ENCODE measurements at regions not wholly inside any gene's neighbourhood (a gene's known extent, or its start where the extent isn't known, plus 50 kb on each side); places are given as distances from the start of the nearest gene placed in this dataset.

DNA sequence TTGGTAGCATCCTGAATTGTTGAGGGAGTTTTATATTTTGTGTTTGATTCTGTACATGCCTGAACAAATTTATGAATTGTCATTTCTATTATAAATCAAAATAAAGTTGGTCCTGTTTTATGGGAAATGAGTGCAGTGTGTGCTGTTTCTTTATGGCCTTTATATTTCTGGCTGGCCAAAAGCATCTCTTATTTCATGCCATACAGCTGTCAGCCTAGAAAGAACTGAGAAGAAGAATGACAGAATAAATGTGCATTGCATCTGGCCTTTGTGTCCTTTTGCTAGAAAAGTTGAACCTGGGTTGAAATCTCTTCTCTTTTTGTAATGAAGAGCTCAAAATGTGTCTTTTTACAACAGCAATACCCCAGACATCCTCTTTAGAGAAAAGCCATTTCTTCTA is 474.7 kb upstream of the LRATD1 start:
- no peak for DNase-seq (ENCODE audit: low read depth in 2 of 2)

DNA sequence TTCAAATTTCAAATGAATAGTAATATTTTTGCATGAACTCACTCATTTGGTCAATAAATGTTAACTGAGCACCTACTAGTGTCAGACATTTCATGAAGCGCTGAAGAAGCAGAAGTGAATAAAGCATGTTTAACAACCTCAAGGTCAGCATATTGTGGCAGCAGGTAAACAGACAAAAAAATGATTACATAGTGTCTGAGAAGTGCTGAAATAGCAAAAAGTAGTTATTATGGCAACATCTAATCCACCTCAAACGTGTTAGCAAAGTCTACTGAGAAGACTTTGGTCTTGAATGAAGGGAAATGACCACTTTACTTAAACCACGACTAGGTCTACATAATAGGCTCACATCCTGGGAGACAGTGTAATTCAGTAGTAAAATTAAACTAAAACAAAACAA is 452.2 kb upstream of the LRATD1 start:
- DNase-seq (ENCODE audit: low read depth in 2 of 2) = no peak

DNA sequence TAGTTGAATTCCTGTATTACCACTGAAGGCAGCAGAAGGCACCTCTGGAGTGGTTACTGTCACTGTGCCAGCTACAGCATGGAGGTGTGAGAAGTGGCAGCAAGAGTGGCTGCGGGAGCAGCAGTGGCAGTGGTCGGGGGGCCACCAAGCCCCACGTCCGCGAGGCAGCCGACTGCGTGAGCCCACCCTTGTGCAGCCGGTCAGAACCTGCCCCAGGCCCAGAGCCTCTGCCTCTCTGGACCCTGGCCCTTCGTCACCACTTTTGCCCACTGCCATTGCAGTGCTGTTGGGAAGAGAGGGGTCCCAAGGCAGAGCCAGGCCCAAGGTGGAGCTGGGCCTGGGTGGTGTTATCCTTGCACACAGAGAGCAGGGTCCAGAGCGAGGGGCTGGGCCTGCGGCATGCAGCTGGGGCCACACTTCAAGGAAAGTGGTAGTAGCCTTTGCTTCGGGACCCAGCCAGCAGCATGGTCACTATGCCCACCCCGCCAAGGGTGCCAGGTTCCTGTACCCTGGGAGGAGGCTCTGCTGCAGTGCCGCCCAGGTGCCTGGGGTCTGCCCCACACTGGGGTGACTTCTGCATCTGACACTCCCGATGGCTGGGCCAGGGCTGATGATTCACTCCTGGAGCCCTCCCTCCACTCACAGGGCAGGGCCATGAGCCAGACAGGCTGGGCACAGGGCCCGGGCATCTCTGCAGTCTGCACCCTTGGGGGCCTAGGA is 450.1 kb upstream of the LRATD1 start:
- no peak for DNase-seq (ENCODE audit: low read depth in 2 of 2)

DNA sequence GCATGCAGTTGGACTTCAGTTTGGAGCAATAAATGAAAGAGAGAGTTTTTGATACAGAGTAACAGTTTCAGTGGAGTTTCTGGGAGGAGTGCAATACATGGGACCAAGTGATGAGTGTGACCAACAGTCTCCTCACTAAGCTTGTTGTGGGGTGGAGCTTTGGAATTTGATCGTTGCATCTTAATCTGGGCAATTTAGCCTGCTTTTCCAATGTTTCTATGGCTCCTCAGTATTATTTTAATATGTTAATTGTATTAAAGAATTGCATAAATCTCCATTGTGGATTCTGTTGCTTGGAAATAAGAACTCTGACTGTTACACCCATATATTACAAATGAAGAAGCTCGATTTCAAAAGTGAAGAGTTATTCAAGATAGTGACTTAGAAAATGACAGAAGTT is 446.6 kb upstream of the LRATD1 start:
- no peak for DNase-seq (ENCODE audit: low read depth in 2 of 2)

DNA sequence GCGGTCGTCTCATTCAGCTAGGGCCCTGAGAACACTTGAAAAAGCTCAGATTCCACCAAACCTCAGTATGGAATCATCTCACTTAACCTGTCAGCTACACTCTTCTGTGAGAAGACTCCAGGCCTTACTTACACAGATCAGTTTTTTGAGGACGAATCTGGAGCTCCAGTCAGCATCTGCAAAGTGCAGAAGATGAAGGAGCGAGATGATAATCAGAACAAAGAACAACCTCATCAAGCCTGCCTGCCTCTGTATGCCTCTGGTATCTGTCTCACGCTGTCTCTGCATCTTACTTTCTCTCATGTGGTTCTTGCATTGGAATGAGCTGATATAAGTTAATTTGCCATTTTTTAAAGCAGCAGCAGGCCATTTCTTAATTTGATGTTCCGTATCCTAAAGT is 444.1 kb upstream of the LRATD1 start:
- no peak for DNase-seq (ENCODE audit: low read depth in 2 of 2)

DNA sequence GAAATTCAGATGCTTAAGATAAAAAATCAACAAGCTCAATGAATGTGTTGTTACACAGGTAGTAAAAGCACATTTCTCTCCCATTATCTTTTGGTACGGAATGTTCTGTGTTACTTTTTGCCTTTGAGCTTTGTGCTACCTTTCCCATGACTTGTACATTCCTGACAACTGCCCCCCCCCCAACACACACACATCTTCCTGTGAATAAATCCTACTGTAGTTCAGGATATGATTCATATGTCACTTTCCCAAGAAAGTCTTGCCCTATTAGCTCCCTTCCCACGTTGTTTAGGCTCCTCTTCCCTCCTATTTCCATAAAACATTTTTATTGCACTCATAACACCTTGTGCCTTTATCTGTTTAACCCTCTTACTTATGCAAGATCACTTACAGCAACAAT is 442.6 kb upstream of the LRATD1 start:
- DNase-seq (ENCODE audit: low read depth in 2 of 2) = no peak

DNA sequence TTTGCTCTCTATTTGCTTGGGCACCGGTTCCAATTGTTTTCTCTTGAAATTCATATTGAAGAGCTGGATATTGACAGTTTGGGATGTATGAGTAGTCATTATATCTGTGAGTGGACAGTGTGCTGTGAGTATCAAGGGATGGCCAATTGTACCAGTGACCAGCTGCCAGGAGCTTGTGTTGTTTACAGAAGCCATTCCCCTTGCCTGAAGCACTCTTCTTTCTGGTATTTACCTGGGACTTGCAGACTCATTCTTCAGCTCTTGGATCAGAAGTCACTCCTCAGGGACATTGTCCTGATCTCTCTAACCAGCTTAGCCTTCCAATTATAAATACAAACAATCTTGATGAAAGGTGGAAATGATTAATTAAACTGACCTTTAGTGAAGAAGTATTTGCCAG is 438.3 kb upstream of the LRATD1 start:
- no peak for DNase-seq (ENCODE audit: low read depth in 2 of 2)

DNA sequence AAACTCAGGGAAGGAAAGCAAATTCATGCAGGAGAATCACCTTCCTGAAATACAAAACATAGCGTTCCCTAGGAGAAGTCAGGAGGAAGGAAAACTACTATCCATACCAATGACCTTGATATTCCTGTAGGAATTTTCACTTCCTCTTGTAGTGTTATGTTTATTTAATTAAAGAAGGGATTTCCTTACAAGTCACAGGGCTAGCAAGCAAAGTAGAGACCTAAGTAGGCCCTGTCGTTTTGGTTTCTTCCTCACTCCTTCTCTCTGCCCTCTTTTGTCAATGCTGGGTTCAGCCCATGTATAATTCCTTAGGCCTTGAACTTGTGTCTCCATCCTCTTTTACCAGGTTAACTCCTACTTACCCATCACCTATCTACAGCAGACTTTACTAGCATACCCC is 435.2 kb upstream of the LRATD1 start:
- no peak for DNase-seq (ENCODE audit: low read depth in 2 of 2)

DNA sequence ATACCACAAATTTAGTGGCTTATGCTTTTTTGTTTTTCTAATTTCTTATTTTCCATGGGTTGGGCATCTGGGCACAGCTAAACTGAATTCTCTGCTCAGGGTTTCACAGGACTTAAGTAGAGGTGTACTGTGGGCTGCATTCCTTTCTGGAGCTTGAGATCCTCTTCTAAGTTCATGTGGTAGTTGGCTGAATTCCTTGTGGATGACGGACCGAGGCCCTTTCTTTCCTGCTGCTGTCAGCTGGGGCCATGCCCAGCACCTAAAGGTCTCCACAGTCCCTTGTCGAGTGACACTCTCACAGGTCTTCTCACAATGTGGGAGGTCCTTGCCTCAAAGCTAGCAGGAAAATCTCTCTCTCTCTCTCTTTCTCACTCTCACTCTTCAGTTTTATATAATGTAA is 433.5 kb upstream of the LRATD1 start:
- DNase-seq (ENCODE audit: low read depth in 2 of 2) = no peak

DNA sequence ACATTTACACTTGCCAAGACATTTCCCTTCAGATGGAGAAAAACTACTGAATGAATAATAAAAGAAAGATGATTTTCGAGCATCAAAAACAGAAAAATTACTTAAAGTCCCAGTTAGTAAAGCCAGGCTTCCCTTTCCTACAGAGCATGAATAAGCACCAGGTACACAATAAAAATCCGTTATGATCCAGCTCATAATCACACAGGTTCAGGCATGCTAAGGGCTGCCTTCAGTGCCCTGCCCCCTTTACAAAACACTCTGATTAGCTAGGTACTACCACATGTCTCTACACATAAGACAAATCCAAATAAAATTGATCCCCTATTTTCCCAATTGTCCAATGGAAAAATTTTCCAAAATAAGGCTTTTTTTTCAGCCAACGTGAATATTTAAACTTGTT is 413.2 kb upstream of the LRATD1 start:
- DNase-seq (ENCODE audit: low read depth in 2 of 2) = no peak

DNA sequence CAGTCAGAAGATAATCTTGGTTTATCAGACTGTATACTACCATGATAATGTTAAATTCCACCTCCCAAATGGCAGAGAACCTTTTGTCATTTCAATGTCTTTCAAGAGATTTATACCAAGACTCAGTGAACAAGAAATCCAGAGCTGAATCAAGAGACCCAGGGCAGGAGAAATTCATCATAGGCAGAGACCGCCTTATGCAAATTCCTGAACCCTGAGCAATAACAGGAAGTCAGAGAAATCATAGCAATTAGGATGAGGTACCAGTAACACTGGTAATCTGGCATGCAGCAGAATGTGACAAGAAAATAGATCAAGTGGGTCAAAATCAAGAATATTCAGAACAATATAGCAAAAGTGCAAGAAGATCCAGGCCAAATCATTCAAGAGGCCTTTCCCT is 412.4 kb upstream of the LRATD1 start:
- DNase-seq (ENCODE audit: low read depth in 2 of 2) = no peak

DNA sequence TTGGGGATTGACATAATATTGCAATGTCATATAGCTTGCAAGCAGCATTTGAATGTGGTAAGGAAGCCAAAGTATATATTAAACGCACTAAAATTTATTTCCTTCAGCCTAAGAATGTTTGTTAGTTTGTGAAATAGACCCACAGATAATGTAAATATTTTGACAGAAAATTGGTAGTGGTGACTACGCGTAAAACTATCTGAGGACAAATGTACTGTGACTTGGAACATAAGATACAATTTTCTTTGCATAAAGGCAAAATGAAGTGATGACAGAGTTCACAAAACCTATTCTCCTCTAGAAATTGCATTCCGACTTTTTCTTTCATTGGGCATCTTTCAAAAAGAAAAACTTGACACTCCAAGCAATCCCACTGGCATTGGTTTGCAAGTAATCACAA is 411.1 kb upstream of the LRATD1 start:
- no peak for DNase-seq (ENCODE audit: low read depth in 2 of 2)

DNA sequence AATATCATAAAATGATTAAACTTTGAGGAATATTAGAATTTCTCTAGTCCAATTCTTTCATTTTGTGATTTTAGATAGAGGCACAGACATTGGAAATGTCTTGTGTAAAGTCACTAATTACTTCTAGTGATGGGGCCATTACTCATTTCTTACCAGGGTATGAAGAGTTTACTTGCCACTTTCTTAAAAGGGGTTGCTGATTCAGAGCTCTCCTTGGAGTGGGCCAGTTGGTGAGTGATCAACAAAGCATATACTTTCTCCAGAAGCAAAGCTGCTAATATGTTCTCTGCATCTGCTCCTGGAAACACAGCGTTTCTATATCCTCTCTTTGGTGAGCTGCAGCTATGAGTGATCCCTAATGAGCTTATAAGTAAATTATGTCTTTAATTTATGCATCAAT is 408.9 kb upstream of the LRATD1 start:
- no peak for DNase-seq (ENCODE audit: low read depth in 2 of 2)

DNA sequence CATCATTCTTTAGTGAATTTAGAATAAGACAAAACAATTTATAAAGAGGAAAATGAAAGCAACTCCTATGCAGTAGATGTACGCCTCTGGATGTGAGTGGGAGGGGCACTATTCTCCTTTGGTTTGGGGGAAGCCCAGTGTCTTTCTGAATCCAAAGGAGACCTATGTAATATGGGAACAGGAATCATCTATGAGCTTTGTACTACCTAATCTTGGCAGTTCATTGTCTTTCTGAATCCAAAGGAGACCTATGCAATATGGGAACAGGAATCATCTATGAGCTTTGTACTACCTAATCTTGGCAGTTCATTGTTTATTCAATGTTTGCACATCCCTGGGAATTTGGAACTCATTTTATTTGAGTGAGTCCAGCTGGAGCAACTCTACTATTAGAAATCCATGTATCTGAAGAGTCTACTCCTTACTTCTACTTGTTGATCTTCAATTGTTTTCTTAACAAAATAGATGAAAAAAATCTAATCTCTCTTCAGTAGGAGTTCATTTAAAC is 401.1 kb upstream of the LRATD1 start:
- DNase-seq (ENCODE audit: low read depth in 2 of 2) = no peak

DNA sequence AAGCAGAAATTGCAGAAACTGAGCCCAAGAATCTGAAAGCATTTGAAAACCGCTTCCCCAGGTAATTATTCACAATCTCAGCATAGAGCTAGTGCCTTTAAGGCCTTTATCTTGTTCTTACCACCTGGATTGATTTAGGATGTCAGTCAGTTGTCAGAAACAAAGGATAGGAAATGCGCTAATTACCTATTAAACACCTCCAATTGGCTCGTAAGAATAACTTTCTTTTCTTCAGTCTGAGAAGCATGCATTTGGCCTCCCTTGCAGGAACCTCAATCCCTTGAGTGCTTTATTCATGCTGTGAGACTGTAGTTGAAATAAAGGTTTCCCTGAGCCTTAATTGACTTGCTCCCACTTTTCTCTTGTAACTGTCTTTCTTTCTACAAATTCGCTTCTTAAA is 400.3 kb upstream of the LRATD1 start:
- DNase-seq (ENCODE audit: low read depth in 2 of 2) = no peak

DNA sequence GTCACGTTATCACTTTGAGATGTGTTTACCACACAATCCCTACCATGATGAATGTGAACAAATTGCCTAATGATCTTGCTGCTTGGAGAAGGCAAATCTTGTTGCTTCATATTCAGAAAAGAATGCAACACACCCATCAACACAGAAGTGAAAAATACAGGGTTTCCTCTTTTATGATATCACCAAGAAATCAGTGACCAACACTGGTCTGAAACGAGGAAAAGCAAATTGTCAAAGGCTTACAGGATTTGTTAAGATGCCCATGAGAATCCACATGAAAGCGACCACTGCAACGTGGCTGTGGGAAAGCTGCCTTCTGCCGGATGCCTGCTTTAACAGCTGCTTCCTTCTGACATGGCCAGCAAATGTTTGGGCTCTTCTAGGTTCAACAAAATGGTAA is 397.6 kb upstream of the LRATD1 start:
- no peak for DNase-seq (ENCODE audit: low read depth in 2 of 2)

DNA sequence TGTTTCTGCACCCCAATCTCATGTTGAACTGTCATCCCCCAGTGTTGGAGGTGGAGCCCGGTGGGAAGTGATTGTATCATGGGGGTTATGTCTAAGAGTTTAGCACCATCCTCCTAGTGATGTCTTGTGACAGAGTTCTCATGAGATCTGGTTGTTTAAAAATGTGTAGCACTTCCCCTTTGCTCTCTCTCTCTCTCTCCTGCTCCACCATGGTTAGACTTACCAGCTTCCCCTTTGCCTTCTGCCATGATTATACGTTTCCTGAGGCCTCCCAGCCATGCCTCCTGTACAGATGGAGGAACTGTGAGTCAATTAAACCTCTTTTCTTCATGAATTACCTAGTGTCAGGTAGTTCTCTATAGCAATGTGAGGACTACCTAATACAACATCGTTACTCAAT is 396.9 kb upstream of the LRATD1 start:
- DNase-seq (ENCODE audit: low read depth in 2 of 2) = no peak

DNA sequence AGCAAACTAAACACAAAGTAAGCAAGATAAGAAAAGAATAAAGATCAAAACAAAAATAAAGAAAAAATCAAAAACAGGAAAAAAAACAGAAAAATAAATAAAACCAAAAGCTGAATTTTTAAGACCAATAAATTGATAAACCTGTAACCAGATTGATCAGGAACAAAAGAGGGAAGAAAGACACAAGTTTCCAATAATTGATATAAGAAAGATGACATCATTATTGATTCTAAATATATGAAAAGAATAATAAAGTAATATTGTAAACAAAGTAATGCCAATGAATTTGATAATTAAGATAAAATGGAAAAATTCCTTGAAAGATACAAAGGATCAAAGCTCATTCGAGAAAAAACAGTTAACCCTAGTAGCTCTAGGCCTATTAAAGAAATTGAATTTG is 394.6 kb upstream of the LRATD1 start:
- no peak for DNase-seq (ENCODE audit: low read depth in 2 of 2)

DNA sequence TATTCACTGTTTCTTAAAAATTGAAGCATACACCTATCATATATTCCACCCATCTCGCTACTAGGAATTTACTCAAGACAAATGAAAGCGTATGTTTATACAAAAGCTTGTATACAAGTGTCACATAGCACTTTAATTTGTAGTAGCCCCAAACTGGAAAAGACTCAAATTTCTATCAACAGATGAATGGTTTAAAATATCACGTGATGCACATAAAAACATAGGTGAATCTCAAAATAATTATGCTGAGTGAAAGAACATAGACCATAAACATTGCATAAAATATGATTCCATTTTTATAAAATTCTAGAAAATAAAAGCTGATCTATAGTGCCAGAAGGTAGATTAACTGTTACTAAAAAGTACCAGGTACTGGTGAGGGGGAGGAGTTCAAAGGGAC is 392.9 kb upstream of the LRATD1 start:
- DNase-seq (ENCODE audit: low read depth in 2 of 2) = no peak

DNA sequence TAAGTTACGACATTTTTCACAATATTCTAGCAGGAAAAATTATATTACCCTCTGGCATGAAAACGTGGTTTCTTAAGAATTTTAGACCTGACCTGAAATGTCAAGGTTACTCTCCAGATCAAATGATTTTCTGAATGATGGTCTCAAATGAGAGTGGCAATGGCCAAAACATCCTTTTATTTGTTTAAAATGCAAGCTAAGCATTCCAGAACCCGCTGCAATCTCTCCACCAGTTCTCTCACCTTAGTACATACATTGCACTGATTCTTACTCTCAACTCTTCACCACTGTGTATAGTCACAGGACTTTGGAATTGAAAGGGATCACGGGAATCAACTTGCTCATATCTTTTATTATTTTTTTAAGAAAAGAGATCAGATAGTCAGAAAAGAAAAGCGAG is 391.6 kb upstream of the LRATD1 start:
- no peak for DNase-seq (ENCODE audit: low read depth in 2 of 2)

DNA sequence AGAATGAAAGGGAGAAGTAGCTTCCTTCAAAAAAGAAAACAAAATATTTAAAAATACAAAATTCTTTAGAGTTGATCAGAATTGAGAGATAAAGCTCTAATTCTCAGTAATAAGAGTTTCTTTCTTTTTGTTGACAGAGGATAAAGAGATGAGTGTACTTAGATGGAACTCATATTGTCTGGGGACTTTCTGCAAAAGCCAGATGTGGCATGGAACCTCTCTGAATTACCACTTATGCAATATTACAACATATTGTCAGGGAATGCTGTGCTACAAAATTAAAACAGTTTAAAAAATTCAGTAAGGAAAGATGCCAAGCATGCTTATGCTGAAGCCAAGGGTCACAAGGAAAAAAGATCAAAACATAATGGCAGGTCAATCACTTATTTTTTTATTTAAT is 386.6 kb upstream of the LRATD1 start:
- no peak for DNase-seq (ENCODE audit: low read depth in 2 of 2)

DNA sequence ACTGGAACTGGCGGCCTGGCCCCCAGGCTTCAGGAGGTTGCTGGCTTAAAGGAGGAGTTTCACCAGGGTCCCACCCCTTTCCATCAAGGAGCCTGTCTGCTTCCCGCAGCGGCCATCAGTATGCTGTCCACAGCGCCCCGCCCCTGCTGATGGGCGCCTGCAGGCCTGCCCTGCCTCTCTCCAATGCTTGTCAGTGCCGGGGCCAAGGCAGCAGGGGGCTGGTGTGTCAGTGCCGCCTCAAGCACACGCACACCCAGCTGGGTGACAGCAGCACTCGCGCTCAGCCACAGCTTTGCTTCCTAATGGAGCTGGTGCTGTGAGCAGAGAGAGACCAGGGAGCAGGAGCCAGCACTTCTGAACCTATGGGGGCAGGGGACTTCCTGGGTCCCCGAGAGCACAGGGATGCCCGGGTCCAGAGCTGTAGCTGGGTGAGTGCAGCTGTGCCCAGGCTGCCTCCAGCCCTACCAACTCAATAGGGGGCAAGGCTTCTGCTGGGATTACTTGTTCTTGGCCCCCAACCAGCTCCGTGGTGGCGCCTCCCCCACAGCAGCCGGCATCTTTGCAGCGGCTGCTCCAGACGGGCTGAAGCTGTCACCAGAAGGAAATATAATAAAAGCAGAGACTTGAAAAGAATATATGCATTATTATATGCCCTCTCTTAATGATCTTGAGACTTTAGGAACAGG is 377.2 kb upstream of the LRATD1 start:
- no peak for DNase-seq (ENCODE audit: low read depth in 2 of 2)

DNA sequence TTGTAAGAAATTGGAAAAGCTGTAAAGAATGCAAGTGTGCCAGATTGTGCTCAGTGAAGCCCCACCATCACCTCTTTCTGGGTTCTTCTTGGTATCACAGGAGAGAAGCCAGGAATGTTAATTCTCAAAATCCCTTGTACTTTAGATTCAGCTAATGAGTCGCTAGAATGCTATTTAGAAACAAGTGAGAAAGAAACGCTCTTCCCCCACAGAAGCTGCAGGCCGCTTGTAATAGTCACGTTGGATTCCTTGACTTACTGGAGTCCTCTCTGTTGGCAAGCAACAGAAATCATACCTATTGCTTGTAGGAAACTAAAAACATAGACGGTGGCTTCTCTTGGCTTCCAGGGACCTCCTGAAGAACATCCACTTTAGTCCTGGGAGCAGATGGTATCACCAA is 375.6 kb upstream of the LRATD1 start:
- no peak for DNase-seq (ENCODE audit: low read depth in 2 of 2)
